ENCODE measurements at regions not wholly inside any gene's neighbourhood (a gene's known extent, or its start where the extent isn't known, plus 50 kb on each side); places are given as distances from the start of the nearest gene placed in this dataset.

GRCh38 chr4:124177647-124178425, 534.7 kb downstream of the ANKRD50 start:
- Histone ChIP-seq H3K27ac (ENCODE audit: low read depth, low read length) (no peak overlapping the region), H3K4me2 (ENCODE audit: low read length) (no peak overlapping the region), H3K27me3 (ENCODE audit: control insufficient read depth, low read length) (no peaks in the 10 kb centered on the region)

GRCh38 chr4:124178449-124179021, 534.0 kb downstream of the ANKRD50 start:
- no peak overlapping the region for H3K4me2 ChIP-seq (ENCODE audit: low read length)
- H3K9me2 ChIP-seq (replicated peaks; ENCODE audit: control insufficient read depth, low read length), result no peaks in the 10 kb centered on the region
- H3K79me2 ChIP-seq (ENCODE audit: control insufficient read depth, low read length), result no peaks in the 10 kb centered on the region
- no peaks in the 10 kb centered on the region for H3F3A ChIP-seq (ENCODE audit: control insufficient read depth, insufficient read depth)
- no peaks in the 10 kb centered on the region for H3K36me3 ChIP-seq (ENCODE audit: control insufficient read depth, low read length)
- H3K4me1 ChIP-seq (ENCODE audit: control insufficient read depth, low read length), result no peaks in the 10 kb centered on the region
- no peaks in the 10 kb centered on the region for H3K27me3 ChIP-seq (ENCODE audit: control insufficient read depth, low read length)
- H3K27ac ChIP-seq (ENCODE audit: low read depth, low read length), result no peak overlapping the region
- no peak overlapping the region for H3K4me3 ChIP-seq (ENCODE audit: low read length)
- no peaks in the 10 kb centered on the region for H3K9me3 ChIP-seq (ENCODE audit: control insufficient read depth, insufficient read depth, low read length)
- no peaks in the 10 kb centered on the region for H4K20me1 ChIP-seq (ENCODE audit: control insufficient read depth, insufficient read depth, low read depth, low read length)
- TF ChIP-seq EZH2phosphoT487 (IDR thresholded peaks at IDR 0.05; ENCODE audit: borderline replicate concordance, low read length), result no peak
- TF ChIP-seq, protein P1, sequence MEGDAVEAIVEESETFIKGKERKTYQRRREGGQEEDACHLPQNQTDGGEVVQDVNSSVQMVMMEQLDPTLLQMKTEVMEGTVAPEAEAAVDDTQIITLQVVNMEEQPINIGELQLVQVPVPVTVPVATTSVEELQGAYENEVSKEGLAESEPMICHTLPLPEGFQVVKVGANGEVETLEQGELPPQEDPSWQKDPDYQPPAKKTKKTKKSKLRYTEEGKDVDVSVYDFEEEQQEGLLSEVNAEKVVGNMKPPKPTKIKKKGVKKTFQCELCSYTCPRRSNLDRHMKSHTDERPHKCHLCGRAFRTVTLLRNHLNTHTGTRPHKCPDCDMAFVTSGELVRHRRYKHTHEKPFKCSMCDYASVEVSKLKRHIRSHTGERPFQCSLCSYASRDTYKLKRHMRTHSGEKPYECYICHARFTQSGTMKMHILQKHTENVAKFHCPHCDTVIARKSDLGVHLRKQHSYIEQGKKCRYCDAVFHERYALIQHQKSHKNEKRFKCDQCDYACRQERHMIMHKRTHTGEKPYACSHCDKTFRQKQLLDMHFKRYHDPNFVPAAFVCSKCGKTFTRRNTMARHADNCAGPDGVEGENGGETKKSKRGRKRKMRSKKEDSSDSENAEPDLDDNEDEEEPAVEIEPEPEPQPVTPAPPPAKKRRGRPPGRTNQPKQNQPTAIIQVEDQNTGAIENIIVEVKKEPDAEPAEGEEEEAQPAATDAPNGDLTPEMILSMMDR (IDR thresholded peaks at IDR 0.05; ENCODE audit: low read depth, low read length, poor library complexity, severe bottlenecking), result no peak

More at GRCh38 chr4:124177647-124178425, 534.7 kb downstream of the ANKRD50 start:
- Histone ChIP-seq H3K4me3 (ENCODE audit: low read length) (no peak overlapping the region), H3K36me3 (ENCODE audit: control insufficient read depth, low read length) (no peaks in the 10 kb centered on the region), H4K20me1 (ENCODE audit: control insufficient read depth, insufficient read depth, low read depth, low read length) (no peaks in the 10 kb centered on the region), H3K79me2 (ENCODE audit: control insufficient read depth, low read length) (no peaks in the 10 kb centered on the region), H3K9me2 (replicated peaks; ENCODE audit: control insufficient read depth, low read length) (no peaks in the 10 kb centered on the region), H3K9me3 (ENCODE audit: control insufficient read depth, insufficient read depth, low read length) (no peaks in the 10 kb centered on the region), H3K4me1 (ENCODE audit: control insufficient read depth, low read length) (no peaks in the 10 kb centered on the region), H3F3A (ENCODE audit: control insufficient read depth, insufficient read depth) (no peaks in the 10 kb centered on the region)
- no peak for TF ChIP-seq EZH2phosphoT487 (IDR thresholded peaks at IDR 0.05; ENCODE audit: borderline replicate concordance, low read length)
- TF ChIP-seq, protein P1 (IDR thresholded peaks at IDR 0.05; ENCODE audit: low read depth, low read length, poor library complexity, severe bottlenecking), result no peak

- H3F3A ChIP-seq (ENCODE audit: control insufficient read depth, insufficient read depth), result no peaks in the 10 kb centered on the region
- TF ChIP-seq EZH2phosphoT487 (IDR thresholded peaks at IDR 0.05; ENCODE audit: borderline replicate concordance, low read length), result no peak
These were observed 532.9 kb downstream of the ANKRD50 start for GRCh38 chr4:124179506-124180186.

More at GRCh38 chr4:124179506-124180186, 532.9 kb downstream of the ANKRD50 start:
- no peaks in the 10 kb centered on the region for H3K36me3 ChIP-seq (ENCODE audit: control insufficient read depth, low read length)
- H3K27ac ChIP-seq (ENCODE audit: low read depth, low read length), result no peak overlapping the region
- H4K20me1 ChIP-seq (ENCODE audit: control insufficient read depth, insufficient read depth, low read depth, low read length), result no peaks in the 10 kb centered on the region
- H3K9me2 ChIP-seq (replicated peaks; ENCODE audit: control insufficient read depth, low read length), result no peaks in the 10 kb centered on the region
- H3K4me3 ChIP-seq (ENCODE audit: low read length), result no peak overlapping the region
- H3K79me2 ChIP-seq (ENCODE audit: control insufficient read depth, low read length), result no peaks in the 10 kb centered on the region
- H3K4me2 ChIP-seq (ENCODE audit: low read length), result no peak overlapping the region
- H3K4me1 ChIP-seq (ENCODE audit: control insufficient read depth, low read length), result no peaks in the 10 kb centered on the region
- H3K9me3 ChIP-seq (ENCODE audit: control insufficient read depth, insufficient read depth, low read length), result no peaks in the 10 kb centered on the region
- H3K27me3 ChIP-seq (ENCODE audit: control insufficient read depth, low read length), result no peaks in the 10 kb centered on the region

Measured in DOHH2 (cell line).